Fibroblast of villous mesenchyme (primary cell): ENCODE measurements at regions not wholly inside any gene's neighbourhood (a gene's known extent, or its start where the extent isn't known, plus 50 kb on each side); places are given as distances from the start of the nearest gene placed in this dataset.
"Not testable (repeated sequence)": the region's sequence is repeated elsewhere in the genome, so short reads cannot be mapped to it uniquely, and the experiment has no call there.

Experiments
- DNase-seq: peaks from one replicate; pipeline ENCODE4 v3.0.0-alpha.2; 2010; ENCODE audit warnings: low read depth
- H3K4me3 ChIP-seq: 2 replicates; pipeline ENCODE4 v1.5.1; 2011; ENCODE audit warnings: low read depth, mild to moderate bottlenecking, low read length
- TF ChIP-seq, protein P1 (sequence below): IDR thresholded peaks from 2 replicates; pipeline ENCODE4 v1.5.1; 2012; ENCODE audit warnings: low read depth, mild to moderate bottlenecking, low read length; ENCODE audit not compliant: insufficient read depth

DNA sequence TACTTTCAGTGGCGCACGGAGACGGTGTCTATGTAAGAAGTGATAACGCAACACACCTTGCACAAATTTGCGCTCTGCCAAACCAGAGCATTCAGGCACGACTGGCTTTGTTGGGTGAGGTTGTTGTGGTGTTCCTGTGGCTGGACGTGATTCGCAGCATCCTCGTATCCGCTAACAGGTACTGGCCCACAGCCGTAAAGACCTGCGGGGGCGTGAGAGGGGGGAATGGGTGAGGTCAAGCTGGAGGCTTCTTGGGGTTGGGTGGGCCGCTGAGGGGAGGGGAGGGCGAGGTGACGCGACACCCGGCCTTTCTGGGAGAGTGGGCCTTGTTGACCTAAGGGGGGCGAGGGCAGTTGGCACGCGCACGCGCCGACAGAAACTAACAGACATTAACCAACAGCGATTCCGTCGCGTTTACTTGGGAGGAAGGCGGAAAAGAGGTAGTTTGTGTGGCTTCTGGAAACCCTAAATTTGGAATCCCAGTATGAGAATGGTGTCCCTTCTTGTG lies 510.9 kb downstream of the KCNJ18 start:
- TF ChIP-seq, protein P1, sequence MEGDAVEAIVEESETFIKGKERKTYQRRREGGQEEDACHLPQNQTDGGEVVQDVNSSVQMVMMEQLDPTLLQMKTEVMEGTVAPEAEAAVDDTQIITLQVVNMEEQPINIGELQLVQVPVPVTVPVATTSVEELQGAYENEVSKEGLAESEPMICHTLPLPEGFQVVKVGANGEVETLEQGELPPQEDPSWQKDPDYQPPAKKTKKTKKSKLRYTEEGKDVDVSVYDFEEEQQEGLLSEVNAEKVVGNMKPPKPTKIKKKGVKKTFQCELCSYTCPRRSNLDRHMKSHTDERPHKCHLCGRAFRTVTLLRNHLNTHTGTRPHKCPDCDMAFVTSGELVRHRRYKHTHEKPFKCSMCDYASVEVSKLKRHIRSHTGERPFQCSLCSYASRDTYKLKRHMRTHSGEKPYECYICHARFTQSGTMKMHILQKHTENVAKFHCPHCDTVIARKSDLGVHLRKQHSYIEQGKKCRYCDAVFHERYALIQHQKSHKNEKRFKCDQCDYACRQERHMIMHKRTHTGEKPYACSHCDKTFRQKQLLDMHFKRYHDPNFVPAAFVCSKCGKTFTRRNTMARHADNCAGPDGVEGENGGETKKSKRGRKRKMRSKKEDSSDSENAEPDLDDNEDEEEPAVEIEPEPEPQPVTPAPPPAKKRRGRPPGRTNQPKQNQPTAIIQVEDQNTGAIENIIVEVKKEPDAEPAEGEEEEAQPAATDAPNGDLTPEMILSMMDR: no peak
- no peak overlapping the region for H3K4me3 ChIP-seq
- DNase-seq: no peak

DNA sequence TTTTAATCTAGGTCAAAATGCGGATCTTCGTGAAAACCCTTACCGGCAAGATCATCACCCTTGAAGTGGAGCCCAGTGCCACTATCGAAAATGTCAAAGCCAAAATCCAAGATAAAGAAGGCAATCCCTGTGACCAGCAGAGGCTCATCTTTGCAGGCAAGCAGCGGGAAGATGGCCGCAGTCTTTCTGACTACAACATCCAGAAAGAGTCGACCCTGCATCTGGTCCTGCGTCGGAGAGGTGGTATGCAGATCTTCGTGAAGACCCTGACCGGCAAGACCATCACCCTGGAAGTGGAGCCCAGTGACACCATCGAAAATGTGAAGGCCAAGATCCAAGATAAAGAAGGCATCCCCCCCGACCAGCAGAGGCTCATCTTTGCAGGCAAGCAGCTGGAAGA lies 511.8 kb downstream of the KCNJ18 start:
- not testable (repeated sequence) for DNase-seq, H3K4me3 ChIP-seq

DNA sequence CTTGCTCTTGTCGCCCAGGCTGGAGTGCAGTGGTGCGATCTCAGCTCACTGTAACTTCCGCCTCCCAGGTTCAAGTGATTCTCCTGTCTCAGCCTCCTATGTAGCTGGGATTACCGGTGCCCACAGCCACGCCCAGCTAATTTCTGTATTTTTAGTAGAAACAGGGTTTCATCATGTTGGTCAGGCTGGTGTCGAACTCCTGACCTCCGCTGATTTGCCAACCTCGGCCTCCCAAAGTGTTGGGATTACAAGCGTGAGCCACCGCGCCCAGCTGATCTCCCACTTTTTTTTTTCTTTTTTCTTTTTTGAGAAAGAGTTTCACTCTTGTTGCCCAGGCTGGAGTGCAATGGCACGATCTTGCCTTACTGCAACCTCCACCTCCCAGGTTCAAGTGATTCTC lies 517.9 kb downstream of the KCNJ18 start:
- DNase-seq: not testable (repeated sequence)

DNA sequence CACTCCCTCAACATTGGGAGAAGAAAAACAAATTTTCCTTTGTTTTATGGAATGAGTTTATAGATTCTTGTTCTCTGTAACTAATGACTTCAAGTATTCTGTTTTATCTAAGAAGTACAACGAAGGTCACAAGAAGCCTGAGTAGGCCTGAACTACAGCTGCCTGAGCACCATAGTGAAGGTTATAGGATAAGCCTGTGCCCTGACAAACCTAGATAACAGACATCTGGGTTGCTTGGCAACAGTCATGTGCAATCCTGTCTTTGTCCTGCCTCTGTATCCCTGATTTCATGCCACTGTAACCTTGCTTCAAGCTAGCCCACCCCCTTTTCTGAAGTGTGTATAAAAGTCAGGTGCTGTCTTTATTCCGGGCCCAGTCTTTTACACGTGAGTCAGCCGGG lies 520.8 kb downstream of the KCNJ18 start:
- DNase-seq, H3K4me3 ChIP-seq: not testable (repeated sequence)

More for the DNA sequence above, 517.9 kb downstream of the KCNJ18 start:
- H3K4me3 ChIP-seq: not testable (repeated sequence)

DNA sequence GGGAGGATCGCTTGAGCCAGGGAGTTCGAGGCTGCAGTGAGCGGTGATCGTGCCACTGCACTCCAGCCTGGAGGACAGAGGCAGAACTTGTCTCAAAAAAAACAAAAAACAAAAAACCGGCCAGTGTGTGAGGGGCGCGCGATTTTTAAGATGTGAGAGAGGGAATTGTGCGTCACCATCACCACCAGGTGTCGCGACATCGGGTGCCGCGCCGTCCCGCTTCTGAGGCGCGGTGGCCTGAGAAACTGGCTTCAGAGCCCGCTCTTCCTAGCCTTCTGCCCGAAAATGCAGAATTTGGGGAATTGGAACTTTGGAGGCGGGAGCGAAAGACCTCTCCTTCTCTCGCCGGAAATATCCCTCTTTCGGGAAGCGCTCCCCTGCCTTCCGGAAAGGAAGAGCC lies 524.8 kb downstream of the KCNJ18 start:
- TF ChIP-seq, protein P1: no peak
- DNase-seq: no peak
- no peak overlapping the region for H3K4me3 ChIP-seq

DNA sequence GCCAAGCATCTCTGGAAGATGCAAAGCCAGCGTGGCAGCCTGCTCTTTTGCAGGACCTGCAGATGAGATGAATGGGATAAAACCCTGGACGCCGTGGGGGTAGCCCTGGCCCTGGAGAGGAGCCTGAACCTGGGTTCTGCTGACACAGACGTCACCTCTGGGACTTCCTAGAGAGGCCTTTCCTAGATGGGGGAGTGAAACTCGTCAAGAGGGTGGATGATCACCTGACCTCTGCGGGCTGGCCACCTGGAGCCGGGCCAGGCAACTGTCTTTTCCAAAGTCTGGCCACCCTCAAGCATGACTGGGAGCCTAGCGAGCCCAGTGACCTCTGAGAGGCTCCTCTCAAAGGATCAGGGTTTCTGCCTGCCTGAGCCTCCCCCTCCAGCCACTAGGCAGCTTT lies 529.0 kb downstream of the KCNJ18 start:
- DNase-seq: no peak
- H3K4me3 ChIP-seq: no peak overlapping the region
- TF ChIP-seq, protein P1: no peak

DNA sequence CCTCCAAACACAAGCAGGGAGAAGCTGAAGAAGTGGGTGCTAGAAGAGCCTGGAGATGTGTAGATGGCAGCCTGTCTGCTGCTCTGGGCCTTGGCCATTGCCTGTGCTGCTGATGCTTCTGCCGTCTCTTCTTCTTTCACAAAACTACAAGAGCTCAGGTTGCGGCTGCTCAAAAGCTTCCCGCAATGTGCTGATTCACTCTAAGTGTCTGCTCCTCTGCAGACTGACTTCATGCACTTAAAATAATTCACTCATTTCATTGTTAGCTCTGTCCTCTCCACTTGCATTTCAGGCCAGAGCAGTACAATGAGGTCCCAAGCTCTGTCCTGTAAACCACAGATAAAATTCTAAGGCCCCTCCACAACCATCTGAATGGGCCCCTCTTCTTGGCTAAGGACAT lies 534.2 kb downstream of the KCNJ18 start:
- DNase-seq, H3K4me3 ChIP-seq: not testable (repeated sequence)

DNA sequence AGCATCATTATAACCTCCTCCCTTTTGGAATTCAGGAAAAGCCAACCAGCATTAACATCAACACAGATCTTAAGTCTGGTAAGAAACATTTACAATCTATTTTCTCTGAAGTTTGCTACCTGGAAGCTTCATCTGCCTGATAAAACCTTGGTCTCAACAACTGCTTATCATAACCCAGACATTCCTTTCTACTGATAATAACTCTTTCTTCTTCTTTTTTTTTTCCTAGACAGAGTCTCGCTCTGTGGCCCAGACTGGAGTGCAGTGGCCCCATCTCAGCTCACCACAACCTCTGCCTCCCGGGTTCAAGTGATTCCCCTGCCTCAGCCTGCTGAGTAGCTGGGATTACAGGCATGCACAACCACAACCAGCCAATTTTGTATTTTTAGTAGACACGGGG lies 534.6 kb downstream of the KCNJ18 start:
- not testable (repeated sequence) for DNase-seq, H3K4me3 ChIP-seq

DNA sequence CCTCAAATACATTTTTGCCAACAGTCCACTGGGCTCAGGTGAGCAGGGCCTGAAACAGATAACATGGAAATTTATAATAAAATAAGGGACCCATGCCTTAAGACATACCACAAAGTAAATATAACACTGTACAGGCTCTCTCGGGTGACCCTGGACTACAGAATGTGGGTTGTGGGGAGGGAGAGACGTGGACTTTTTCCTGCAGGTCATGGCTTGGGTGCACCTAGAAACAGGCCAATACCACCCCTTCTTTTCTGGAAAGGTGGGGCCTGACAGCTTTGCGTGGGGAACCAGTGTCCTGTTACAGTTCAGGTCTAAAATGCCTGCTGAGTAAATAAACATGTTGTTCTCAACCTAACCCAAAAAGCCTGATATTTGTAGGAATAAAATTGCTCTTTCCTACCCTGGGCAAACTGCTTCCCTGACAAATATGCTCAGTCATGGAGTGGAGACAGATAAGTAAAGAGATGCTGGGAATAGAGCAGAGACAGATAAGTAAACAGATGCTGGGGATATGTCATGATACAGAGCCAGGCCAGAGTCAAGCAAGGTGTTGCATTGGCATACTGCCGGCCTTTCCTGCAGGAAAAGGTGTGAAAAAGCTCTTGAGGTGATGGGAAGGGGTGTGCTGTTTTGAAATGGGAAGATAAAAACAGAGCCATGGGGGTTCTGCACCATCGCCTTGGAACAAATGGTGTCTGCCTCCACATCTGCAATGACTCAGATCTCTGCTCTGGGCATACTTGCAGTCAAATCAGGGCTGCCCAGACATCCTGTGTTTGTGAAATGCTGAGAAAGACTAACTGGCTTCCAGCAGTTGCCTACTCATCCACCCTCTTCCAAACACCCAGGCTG lies 535.6 kb downstream of the KCNJ18 start:
- not testable (repeated sequence) for H3K4me3 ChIP-seq, DNase-seq

DNA sequence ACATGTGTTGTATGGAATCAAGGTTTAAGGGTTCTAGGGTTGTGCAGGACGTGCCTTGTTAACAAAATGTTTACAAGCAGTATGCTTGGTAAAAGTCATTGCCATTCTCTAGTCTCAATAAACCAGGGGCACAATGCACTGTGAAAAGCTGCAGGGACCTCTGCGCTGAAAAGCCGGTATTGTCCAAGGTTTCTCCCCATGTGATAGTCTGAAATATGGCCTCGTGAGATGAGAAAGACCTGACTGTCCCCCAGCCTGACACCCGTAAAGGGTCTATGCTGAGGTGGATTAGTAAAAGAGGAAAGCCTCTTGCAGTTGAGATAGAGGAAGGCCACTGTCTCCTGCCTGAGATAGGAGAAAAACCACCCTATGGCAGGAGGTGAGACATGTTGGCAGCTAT lies 537.5 kb downstream of the KCNJ18 start:
- DNase-seq, H3K4me3 ChIP-seq: not testable (repeated sequence)

DNA sequence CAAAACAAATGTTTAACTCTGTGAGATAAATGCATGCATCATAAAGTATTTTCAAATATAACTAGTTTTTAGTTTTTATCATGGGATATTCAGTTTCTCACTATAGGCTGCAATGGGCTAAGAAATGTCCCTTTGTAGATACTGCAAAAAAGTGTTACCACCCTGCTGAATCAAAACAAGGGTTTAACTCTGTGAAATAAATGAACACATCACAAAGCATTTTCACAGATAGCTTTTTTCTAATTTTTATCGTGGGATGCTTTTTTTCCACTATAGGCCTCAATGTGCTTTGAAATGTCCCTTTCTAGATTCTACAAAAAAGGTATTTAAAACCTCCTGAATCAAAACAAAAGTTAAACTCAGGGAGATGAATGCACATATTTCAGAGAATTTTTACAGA lies 541.1 kb downstream of the KCNJ18 start:
- TF ChIP-seq, protein P1: no peak
- no peak overlapping the region for H3K4me3 ChIP-seq
- no peak for DNase-seq
